Aorta (tissue), 5 donors: ENCODE measurements at regions not wholly inside any gene's neighbourhood (a gene's known extent, or its start where the extent isn't known, plus 50 kb on each side); places are given as distances from the start of the nearest gene placed in this dataset.

Source experiments
- ATAC-seq: fragments of 200-7000 bp; cut with Tn5 transposase; one replicate; pipeline ENCODE4 v1.9.1; 2022; ENCODE audit warnings: moderate library complexity; ENCODE audit not compliant: low FRiP score
- DNase-seq, 2 donors: peaks; one replicate each; pipeline ENCODE4 v3.0.0-alpha.2; 2020
- H3K27ac ChIP-seq, 2 donors: one replicate each; pipeline ENCODE4 v1.5.1; 2013; ENCODE audit warnings: low read length in 2 of 2, mild to moderate bottlenecking in 2 of 2, moderate library complexity in 2 of 2, control low read depth in 1 of 2, inconsistent platforms in 1 of 2, low read depth in 1 of 2
- H3K27me3 ChIP-seq, 2 donors: one replicate each; pipeline ENCODE4 v1.6.1; 2013; ENCODE audit warnings: control low read depth in 1 of 2, low read length in 1 of 2, mild to moderate bottlenecking in 1 of 2, moderate library complexity in 1 of 2; ENCODE audit not compliant: insufficient read depth in 2 of 2, control insufficient read depth in 1 of 2
- H3K36me3 ChIP-seq, 2 donors: one replicate each; pipeline ENCODE4 v1.6.1; 2013; ENCODE audit warnings: control low read depth in 1 of 2, low read length in 1 of 2, mild to moderate bottlenecking in 1 of 2; ENCODE audit not compliant: insufficient read depth in 2 of 2, control insufficient read depth in 1 of 2
- H3K4me1 ChIP-seq, 2 donors: one replicate each; pipeline ENCODE4 v1.6.1; 2013; ENCODE audit warnings: low read length in 2 of 2, control low read depth in 1 of 2, mild to moderate bottlenecking in 1 of 2, moderate library complexity in 1 of 2; ENCODE audit not compliant: insufficient read depth in 2 of 2, control insufficient read depth in 1 of 2
- H3K4me3 ChIP-seq, 2 donors: one replicate each; pipeline ENCODE4 v1.5.1; 2013; ENCODE audit warnings: low read length in 2 of 2, control low read depth in 1 of 2, mild to moderate bottlenecking in 1 of 2
- H3K9me3 ChIP-seq: one replicate; pipeline ENCODE4 v1.6.1; 2013; ENCODE audit warnings: mild to moderate bottlenecking, low read length; ENCODE audit not compliant: control insufficient read depth
- WGBS, 2 donors: extraction: QIAGEN DNeasy Blood & Tissue Kit; methylation state at CpG; one replicate each; pipeline ENCODE4 v1.1.7; 2013; 5-methylcytosine and 5-hydroxymethylcytosine counted together
- intact Hi-C, 2 donors: fragments of 100-400 bp; cut with DNase I; formaldehyde crosslinking; loops; one replicate each; pipeline versions ENCODE4 v1.14.2 to v1.15.0; 2022
- donor health status: healthy with polysubstance abuse.
- donor health status: Bipolar disorder and iron deficiency.
- donor health status: DM: no; HTN: no; CAD: no.
- donor health status: DM: no; HTN: no; CAD: no.
- donor health status: DM: yes; HTN: yes; CAD: no.

GRCh38 chr5:74183041-74183440, 457.5 kb downstream of the ENC1 start:
- no peaks in the 10 kb centered on the region for H3K4me1 ChIP-seq
- H3K9me3 ChIP-seq = no peaks in the 10 kb centered on the region
- ATAC-seq = no peak
- DNase-seq = no peak
- WGBS, 2 donors = 87% methylated on average over 8 of the region's 8 CpGs
- H3K27me3 ChIP-seq = no peaks in the 10 kb centered on the region
- H3K36me3 ChIP-seq = no peaks in the 10 kb centered on the region
- no peak overlapping the region for H3K27ac ChIP-seq
- intact Hi-C loops = no loop called here
- no peak overlapping the region for H3K4me3 ChIP-seq

GRCh38 chr5:74182603-74183002, 457.9 kb downstream of the ENC1 start:
- Histone ChIP-seq H3K4me3 (no peak overlapping the region), H3K27me3 (no peaks in the 10 kb centered on the region), H3K4me1 (no peaks in the 10 kb centered on the region), H3K27ac (no peak overlapping the region), H3K9me3 (no peaks in the 10 kb centered on the region), H3K36me3 (no peaks in the 10 kb centered on the region)
- WGBS, 2 donors = 85% methylated on average over 6 of the region's 6 CpGs
- DNase-seq = no peak
- ATAC-seq = no peak
- intact Hi-C loops = no loop called here

GRCh38 chr5:74179701-74180100, 460.8 kb downstream of the ENC1 start:
- Histone ChIP-seq H3K36me3 (no peaks in the 10 kb centered on the region), H3K4me3 (no peak overlapping the region), H3K9me3 (no peaks in the 10 kb centered on the region), H3K4me1 (no peaks in the 10 kb centered on the region), H3K27me3 (no peaks in the 10 kb centered on the region), H3K27ac (no peak overlapping the region)
- ATAC-seq (no peak), DNase-seq (no peak)
- intact Hi-C loops = no loop called here
- WGBS, 2 donors = 93 to 95% methylated on average over 3 of the region's 3 CpGs

GRCh38 chr5:74179179-74179578, 461.3 kb downstream of the ENC1 start:
- 24 to 25% methylated on average over 2 of the region's 2 CpGs for WGBS, 2 donors

GRCh38 chr5:74177961-74178360, 462.6 kb downstream of the ENC1 start:
- H3K4me1 ChIP-seq = no peaks in the 10 kb centered on the region
- no peaks in the 10 kb centered on the region for H3K9me3 ChIP-seq
- no peaks in the 10 kb centered on the region for H3K27me3 ChIP-seq
- H3K27ac ChIP-seq = no peak overlapping the region
- no peak overlapping the region for H3K4me3 ChIP-seq
- no peaks in the 10 kb centered on the region for H3K36me3 ChIP-seq
- DNase-seq (no peak), ATAC-seq (no peak)
- 94 to 95% methylated on average over 3 of the region's 3 CpGs for WGBS, 2 donors
- intact Hi-C loops = no loop called here

More at GRCh38 chr5:74179179-74179578, 461.3 kb downstream of the ENC1 start:
- peak; percentile 69 for ATAC-seq
- intact Hi-C loops = no loop called here
- Histone ChIP-seq H3K36me3 (no peaks in the 10 kb centered on the region), H3K4me1 (no peaks in the 10 kb centered on the region), H3K9me3 (no peaks in the 10 kb centered on the region), H3K27me3 (no peaks in the 10 kb centered on the region), H3K27ac (no peak overlapping the region), H3K4me3 (no peak overlapping the region)
- no peak for DNase-seq

- whole genome bisulfite sequencing, 2 donors = 41 to 52% methylated on average over 1 of the region's 1 CpG
- ATAC-seq (no peak), DNase-seq (no peak)
Observed at GRCh38 chr5:74174366-74174765, 466.2 kb downstream of the ENC1 start.

GRCh38 chr5:74173665-74174064, 466.9 kb downstream of the ENC1 start:
- Histone ChIP-seq H3K27me3 (no peaks in the 10 kb centered on the region), H3K4me1 (no peaks in the 10 kb centered on the region), H3K27ac (no peak overlapping the region), H3K4me3 (no peak overlapping the region), H3K36me3 (no peaks in the 10 kb centered on the region), H3K9me3 (no peaks in the 10 kb centered on the region)
- DNase-seq (no peak), ATAC-seq (no peak)
- intact Hi-C loops = no loop called here
- WGBS, 2 donors = 91 to 93% methylated on average over 7 of the region's 7 CpGs

More at GRCh38 chr5:74174366-74174765, 466.2 kb downstream of the ENC1 start:
- no peak overlapping the region for H3K4me3 ChIP-seq
- no peaks in the 10 kb centered on the region for H3K4me1 ChIP-seq
- H3K36me3 ChIP-seq = no peaks in the 10 kb centered on the region
- H3K9me3 ChIP-seq = no peaks in the 10 kb centered on the region
- H3K27me3 ChIP-seq = no peaks in the 10 kb centered on the region
- H3K27ac ChIP-seq = no peak overlapping the region
- intact Hi-C loops = no loop called here

GRCh38 chr5:74173241-74173640, 467.3 kb downstream of the ENC1 start:
- WGBS, 2 donors = 96 to 97% methylated on average over 7 of the region's 7 CpGs
- Histone ChIP-seq H3K4me1 (no peaks in the 10 kb centered on the region), H3K27ac (no peak overlapping the region), H3K27me3 (no peaks in the 10 kb centered on the region), H3K36me3 (no peaks in the 10 kb centered on the region), H3K9me3 (no peaks in the 10 kb centered on the region), H3K4me3 (no peak overlapping the region)
- ATAC-seq (no peak), DNase-seq (no peak)
- intact Hi-C loops = no loop called here

GRCh38 chr5:74169701-74170100, 470.8 kb downstream of the ENC1 start:
- H3K27ac ChIP-seq = no peak overlapping the region

More at GRCh38 chr5:74169701-74170100, 470.8 kb downstream of the ENC1 start:
- peaks cover 0 to 3% of the 10 kb centered on the region in 2 donors for H3K4me1 ChIP-seq
- H3K27me3 ChIP-seq = no peaks in the 10 kb centered on the region
- ATAC-seq (no peak), DNase-seq (no peak)
- H3K4me3 ChIP-seq = no peak overlapping the region
- no peaks in the 10 kb centered on the region for H3K36me3 ChIP-seq
- WGBS, 2 donors = 30 to 35% methylated on average over 2 of the region's 2 CpGs
- intact Hi-C loops = no loop called here
- H3K9me3 ChIP-seq = no peaks in the 10 kb centered on the region
